NAMALWA (cell line): ENCODE measurements at regions not wholly inside any gene's neighbourhood (a gene's known extent, or its start where the extent isn't known, plus 50 kb on each side); places are given as distances from the start of the nearest gene placed in this dataset.
"Not testable (repeated sequence)": the region's sequence is repeated elsewhere in the genome, so short reads cannot be mapped to it uniquely, and the experiment has no call there.

ENCODE experiments used
- DNase-seq: peaks from one replicate; pipeline ENCODE4 v3.0.0-alpha.2; 2015; ENCODE audit warnings: low spot score

DNA sequence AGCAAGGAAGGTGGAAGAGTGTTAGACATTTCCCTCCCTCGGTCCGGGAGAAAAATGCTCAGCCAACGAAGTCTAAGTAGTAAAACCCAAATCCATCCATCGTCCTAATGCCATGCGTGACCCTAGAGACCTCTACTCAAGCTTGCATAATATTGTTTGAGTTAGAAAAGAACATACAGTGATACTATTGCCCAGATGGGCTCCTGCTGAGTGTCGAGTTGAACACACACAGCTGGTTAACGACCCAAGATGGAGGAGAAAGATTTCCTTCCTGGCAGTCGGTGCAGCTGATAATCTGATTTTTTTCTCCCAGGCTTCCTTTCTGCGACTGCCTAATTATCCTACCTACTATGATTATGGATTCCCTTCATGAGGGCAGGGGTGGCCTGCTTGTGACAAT, 164.4 kb upstream of the KCNG1 start:
- DNase-seq: no peak

DNA sequence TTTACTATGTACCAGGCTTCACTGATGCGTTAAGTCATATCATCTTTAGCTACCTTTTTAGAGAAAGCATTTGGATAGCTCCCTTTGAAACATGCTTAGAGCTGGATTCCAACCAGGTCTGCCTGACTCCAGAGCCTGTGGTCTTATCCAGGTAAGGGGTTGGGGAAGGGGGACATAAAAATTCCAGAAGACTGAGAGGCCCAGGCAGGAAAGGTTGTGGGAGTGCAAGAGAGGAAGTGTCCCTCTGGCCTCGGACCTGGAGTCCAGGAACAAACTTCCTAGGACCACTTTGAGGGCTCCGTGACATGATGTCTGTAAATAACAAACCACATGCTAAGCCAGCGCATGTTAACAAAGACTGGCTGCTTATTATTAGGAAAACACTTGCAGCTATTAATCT, 163.0 kb upstream of the KCNG1 start:
- no peak for DNase-seq

DNA sequence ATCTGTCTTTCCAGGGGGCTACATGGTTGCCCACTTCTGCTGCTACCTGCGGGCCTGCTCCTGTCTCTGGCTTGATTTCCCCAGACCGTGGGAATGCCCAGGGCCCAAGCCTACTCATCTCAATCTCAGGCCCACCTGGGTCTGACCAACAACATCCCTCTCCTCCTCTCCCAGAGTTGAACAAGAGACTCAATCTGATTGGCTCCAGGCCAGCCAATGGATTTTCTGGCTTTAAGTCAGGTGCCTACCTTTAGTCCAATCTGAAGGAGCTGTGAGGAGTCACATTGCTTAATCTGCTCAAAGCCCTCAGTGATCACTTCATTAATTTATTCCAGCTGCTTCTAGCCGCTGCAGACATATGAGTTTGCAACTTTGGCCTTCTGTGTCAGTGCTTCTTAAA, 162.4 kb upstream of the KCNG1 start:
- peak; percentile 26 for DNase-seq

DNA sequence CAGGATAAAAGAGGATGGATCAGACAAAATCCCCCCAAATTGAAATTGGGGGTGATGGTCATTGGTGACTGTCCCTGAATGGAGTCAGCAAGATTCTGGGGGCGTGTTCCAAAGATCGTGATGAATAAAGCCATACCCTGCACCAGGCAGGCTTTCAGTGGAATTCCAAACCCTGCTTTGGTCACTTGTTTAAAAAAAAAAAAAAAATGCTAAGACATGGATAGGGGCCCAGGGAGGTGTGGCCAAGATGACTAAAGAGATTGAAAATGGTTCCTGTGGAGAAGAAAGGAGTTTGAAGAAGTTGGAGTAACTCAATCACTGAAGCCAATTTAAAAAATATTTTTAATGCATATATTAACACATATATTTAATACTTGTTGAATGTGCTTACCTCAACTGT, 161.4 kb upstream of the KCNG1 start:
- no peak for DNase-seq

DNA sequence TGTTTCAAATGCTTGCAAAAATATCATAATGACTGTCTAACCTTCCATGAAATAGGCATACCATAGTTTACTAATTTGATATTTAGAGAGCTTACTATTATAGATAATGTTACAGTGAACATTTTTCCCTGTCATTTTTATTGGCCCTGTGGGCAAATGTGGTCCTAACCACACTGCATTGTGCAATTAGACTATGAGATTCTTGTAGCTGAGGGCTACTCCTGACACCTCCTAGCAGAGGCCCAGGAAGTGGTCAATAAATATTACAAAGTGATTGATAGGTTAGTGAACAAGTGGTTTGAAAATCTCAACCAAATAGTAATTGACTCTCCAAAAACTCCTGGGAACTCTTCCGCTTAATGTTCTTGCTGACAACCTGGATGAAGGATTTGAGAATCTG, 160.5 kb upstream of the KCNG1 start:
- no peak for DNase-seq

DNA sequence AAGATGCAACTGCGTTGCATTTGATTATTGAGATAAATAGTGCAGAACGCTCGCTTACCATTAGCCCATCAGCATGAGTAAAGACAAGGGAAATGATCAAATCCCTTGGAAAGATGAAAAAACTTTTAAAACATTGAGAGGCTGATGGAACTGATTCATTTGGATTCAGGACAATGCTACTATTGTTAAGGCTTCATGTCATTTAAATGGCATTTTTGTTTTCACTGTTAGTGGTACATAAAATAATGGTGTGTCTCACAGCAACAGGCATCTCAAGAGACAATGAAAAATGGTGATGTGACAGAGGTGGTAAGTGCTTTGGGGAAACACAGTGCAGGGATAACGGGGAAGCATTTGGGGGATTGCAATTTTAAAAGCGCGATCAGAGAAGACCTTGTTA, 159.7 kb upstream of the KCNG1 start:
- DNase-seq: no peak

DNA sequence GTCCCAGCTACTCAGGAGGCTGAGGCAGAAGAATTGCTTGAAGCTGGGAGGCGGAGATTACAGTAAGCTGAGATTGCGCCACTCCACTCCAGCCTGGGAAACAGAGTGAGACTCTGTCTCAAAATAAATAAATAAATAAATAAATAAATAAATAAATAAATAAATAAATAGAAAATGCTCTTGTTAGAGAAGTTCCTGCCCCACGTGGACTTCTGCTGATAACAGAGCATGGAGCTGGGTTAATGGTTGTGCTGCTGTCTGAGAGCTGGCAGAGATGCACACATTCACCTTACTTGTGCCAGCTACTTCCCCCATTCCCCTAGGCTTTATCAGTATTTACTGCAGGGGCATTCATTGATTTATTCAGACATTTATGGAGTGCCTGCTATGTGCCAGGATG, 155.2 kb upstream of the KCNG1 start:
- no peak for DNase-seq

DNA sequence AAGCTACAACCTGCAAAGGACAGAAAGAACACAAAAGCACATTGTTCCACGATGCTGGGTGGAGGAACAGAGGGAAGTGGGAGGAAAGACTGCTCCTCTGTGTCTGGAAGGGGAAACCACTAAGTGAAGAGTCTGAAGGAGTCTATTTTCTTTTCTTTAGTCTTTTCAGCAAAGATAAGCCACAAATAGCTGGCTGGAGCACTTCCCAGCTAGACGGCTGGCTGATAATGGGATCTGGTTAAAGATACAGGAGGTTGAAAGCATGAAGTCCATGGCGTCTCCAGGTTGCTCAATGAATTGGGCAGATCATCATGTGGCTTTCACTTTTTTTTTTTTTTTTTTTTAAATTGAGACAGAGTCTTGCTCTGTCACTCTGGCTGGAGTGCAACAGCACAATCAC, 154.0 kb upstream of the KCNG1 start:
- DNase-seq: no peak

DNA sequence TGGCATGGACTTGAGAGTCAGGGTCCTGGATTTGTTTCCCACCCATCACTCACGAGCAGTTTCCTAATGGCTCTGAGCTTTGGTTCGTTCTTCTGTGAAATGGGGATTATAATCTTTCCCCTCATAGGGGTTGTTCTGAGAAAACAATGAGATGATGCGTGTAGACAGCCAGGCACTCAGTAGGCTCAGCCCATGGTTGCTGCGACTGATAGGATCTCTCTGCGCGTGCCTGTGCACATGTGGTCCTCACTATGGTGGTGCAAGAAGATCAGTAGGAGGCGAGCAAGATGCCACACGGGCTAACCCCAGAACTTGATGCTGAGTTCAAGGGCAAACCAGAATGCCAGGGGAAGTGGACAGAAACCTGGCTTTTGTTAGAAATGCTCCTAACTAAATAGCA, 153.5 kb upstream of the KCNG1 start:
- DNase-seq: no peak

DNA sequence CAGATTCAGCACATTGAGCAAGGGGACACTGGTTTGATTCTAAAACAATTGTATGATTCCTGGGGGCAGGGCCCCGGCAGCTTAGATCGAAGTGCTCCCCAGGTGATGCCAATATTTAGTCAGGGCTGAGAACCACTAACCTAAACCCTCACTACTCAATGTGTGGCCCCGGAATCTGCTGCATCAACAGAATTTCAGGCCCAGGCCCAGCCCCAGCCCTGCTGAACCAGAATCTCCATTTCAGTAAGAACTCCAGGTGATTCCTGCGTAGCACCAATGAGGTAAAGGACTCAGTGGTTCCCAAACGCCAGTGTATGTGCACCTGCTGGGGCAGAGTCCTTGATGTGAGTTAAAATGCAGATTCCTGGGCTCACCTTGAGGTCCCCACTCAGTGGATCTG, 152.8 kb upstream of the KCNG1 start:
- DNase-seq: no peak

DNA sequence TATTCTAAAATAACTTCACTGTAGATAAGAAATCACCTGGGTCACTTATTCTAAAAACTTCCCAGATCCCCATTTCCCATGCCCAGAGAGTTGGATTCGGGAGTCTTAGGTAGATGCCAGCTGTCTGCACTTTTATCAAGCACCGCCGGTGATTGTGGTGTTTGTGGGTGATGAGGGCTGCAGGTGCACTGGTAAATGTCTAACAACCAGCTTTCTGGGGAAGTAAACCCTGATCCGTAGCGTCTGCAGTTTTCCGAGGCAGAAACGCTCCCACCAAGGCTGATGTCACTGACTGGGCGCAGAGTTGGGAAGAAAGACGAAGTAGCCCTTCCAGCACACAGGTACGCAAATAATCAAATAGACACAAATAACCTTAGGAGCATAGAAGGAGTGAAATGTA, 152.2 kb upstream of the KCNG1 start:
- DNase-seq: no peak

DNA sequence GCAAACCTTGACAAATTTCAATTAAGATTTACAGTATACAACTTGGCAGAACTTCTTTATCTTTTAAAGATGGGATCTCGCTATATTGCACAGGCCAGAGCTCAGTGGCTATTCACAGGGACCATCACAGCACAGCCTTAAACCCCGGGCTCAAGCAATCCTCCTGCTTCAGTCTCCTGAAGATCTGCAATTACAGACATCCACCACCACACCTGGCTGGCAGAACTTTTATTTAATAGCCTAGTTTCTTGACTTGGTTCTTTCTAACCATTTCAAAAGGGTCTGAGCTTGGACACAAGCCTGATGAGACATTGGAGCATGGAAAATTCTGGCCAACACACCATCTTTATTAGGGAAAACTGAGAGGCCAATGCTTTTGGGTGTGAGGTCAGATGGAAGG, 151.6 kb upstream of the KCNG1 start:
- peak; percentile 3 for DNase-seq

DNA sequence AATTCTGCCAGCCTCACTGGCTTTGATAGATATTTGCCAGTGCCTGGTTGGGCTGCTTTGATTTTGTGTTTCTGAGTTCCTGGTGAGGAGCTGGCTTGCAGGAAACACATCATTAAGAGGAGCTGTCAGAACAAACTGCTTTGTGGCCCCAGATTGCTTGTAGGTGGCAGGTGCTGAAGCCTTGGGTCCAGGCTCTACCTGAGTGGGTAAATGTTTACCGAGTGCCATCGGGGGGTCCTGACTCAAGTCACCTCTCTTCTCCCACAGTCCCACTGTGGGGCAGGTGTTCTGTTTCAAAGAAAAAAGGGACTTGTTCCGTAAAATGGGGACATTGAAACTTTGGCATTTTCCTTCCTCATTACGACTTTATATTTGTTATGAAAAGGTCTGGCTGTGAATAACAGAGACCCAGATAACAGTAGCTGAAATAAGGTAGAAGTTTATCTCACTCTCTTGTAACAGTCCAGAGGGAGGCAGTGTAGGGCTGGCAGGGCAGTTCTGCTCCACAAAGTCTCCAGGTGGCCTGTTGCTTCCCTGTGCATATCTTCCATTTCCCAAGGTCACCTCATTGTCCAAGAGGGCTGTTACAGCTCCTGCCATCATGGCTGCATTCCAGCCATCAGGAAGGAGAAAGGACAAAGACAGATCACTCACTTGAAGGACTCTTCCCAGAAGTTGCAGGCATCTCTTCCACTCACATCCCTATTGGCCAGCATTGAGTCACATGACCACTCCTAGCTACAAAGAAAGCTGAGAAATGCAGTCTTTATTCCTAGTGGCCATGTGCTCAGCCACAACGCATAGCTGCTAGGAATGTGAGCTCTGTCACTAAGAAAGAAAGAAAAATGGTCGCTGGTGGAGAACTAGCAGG, 149.9 kb upstream of the KCNG1 start:
- peak; percentile 3 for DNase-seq

DNA sequence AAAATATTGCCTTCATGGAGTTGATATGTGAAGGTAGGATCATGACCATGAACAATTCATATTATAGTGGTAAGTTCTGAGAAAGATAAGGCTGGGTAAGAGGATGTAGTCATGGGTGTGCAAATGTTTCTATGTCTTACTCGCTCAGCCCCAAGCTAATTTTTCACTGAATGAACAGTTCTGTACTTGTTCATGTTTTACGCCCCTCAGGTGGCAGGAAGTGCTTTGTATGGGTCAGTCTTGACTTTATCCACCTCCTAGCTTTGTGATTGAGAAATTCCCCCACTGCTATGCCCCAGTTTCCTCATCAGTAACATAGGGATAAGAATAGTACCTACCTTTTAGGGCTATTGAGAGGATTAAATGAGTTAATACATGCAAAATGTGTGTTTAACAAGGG, 148.2 kb upstream of the KCNG1 start:
- no peak for DNase-seq

DNA sequence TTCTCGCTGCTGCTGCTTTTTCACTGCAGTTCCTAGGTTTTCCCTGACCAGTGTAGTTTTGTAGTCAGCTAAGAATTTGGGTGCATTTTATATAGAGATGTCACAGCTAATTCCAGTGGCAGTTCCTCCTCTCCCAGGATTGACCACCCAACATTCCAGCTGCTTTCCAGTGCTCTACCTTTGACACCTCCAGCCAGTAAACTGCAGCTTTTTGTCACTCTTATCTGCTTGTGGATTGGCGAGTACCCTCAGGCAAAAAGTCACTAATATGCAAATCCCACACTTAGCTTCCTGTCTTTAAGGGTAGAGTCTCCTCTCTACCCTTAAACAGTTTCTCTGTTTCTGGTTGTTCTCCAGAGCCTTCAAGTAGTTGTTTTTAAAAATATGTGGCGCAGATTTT, 146.9 kb upstream of the KCNG1 start:
- no peak for DNase-seq

DNA sequence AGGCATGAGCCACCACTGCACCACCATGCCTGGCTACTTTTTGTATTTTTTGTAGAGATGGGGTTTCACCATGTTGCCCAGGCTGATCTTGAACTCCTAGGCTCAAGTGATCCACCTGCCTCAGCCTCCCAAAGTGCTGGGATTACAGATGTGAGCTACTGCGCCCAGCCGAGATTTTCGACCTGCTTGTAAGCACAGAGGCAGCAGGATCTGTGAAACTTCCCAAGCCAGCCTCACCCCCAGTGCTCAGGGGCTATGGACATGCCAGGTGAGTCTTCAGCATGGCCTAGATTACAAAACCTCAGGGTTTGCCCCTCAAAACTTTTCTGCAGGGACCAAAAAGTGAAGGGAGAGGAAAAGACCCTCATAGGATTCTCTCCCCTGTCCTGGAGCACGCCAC, 145.0 kb upstream of the KCNG1 start:
- not testable (repeated sequence) for DNase-seq

DNA sequence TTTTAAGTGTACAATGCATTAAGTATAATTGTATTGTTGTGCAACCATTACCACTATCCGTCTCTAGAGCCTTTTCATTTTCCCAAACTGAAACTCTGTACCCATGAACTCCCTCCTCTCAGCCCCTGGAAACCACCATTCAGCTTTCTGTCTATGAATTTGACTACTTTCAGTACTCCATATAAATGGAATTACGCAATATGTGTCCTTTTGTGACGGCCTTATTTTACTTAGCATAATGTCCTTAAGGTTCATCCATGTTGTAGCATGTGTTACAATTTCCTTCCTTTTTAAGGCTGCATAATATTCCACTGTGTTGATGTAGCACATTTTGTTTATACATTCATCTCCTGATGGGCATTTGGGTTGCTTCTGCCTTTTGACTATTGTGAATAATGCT, 143.6 kb upstream of the KCNG1 start:
- DNase-seq: no peak

DNA sequence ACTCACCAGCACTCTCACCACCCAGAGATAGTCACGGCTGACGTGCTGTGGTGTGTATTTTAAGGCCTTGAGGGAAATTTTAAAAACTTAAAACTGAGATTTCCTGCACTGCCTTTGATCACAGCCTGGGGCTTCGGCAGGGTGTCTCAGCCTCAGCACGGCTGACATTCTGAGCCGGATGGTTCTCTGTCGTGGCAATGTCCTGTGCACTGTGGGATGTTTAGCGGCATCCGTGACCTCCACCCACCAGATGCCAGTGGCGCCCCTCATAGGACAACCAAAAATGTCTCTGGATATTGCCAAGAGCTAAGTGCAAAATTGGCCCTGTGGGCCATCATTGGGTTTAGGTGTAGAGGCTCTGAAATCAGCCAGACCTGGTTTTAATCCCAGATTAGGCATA, 142.2 kb upstream of the KCNG1 start:
- DNase-seq: no peak

DNA sequence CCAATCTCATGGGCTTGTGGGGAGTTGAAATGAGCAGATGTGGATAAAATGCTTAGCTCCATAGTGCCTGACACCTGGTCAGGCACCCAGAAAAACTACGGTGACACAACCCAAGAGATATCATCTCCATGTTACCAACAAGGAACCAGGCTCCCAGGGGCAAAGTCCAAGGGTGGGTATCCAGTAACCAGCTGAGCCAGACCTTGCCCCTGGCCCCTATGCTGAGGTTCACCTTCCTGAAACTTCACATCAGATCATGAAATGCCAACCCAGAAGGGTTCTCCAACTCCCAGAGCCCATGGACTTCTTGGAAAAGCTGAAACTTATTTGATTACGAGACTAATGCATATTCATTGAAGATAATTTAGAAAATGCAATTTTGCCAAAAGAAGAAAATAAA, 141.8 kb upstream of the KCNG1 start:
- no peak for DNase-seq

DNA sequence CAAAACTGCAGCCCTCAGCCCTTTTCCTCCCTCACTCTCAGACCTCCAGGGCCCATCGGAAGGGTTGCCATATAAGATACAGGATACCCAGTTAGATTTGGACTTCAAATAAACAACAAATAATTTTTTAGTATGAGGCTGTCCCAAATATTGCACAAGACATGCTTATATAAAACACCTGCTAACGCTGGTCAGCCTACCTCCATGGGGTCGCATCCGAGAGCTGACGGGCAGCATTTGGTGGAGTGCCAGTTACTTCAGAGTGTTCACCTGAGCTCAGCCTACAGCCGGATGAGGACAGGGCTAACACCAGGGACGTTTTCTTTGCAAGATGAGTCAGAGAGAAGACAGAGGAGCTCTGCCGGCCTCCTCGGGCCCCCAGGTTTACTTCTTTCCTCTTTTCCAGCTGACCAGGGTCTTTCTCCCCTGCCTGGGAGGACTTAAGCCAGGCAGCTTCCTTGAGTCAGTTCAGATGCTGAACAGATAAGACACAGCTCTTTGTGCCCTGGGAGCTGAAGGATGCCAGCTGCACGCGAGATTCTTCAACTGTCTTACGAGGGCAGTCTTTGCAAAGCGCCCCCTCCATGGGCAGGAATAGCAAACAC, 141.2 kb upstream of the KCNG1 start:
- no peak for DNase-seq

DNA sequence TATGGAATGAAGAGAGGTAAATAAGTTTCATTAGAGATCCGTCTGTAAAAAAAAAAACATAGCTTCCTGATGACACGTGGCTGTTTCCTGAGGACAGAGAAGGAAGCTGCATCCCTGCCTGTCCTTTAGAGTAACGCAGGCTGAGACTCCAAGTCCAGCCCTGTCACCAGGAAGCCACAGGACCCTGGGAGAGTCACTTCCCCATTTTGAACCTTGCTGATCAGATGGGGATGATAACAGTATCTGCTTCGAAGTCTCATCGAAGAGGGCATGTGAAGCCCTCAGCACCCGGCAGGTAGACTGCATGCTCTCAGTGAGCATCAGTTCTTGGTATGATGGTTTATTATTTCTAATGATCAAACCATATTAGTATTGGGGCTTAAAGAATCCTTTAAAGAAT, 139.1 kb upstream of the KCNG1 start:
- no peak for DNase-seq

DNA sequence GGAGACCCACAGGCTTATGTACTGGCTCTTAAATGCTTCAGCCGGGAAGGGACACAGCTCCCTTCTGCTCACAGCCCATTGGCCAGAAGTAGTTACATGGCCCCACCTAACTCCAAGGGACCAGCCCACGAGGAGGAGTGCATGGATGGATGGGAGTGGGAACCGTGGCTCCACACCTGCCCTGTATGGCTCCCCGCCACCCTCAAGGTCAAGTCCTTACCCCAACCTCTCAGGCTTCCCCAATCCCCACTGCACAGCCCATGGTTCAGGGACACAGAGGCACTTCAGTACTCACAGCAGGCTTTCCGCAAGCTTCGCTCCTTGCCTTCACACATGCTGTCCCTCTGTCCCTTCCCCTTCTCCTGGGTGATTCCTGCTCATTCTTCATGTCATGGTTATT, 137.9 kb upstream of the KCNG1 start:
- DNase-seq: no peak

DNA sequence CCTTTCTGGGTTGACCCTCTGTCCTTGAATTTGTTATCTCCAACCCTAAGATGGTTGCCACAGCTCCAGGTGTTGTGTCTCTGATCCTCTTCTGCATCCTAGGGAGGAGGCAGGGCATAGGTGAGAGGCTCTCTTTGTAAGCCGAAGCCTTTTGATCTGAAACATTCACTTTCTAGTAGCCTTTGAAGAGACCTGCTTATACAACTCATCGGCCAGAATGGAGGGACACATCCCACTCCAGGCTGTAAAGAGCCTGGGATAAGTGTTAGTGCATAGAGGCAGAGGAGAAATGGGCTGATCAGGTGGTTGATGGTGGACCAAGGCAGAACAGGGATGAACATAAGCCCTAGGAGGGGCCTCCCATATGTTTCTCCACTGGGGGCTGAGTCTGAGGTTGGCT, 137.1 kb upstream of the KCNG1 start:
- DNase-seq: no peak

DNA sequence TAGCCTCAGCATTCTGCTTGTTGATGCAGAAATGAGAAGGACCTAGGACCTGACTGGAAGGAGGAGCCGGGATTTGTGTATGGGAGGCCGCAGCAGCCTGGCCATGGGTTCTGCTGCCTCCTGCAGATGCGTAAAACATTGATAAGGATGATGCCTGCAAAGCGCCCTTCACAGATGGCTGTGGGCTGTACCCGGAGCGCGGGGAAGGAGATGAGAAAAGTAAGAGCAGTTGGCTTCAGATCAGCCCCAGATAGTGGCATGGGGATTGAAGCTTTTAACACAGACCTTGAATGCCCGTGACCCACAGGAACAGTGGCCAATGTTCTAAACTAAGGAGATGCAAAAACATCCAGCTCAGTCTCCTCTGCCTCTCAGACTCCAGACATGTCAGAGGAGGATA, 136.4 kb upstream of the KCNG1 start:
- no peak for DNase-seq
